Adrenal gland (tissue), 9 donors: ENCODE measurements at regions not wholly inside any gene's neighbourhood (a gene's known extent, or its start where the extent isn't known, plus 50 kb on each side); places are given as distances from the start of the nearest gene placed in this dataset.

ENCODE experiments used
- DNase-seq, 7 donors: peaks; one replicate each; pipeline ENCODE4 v3.0.0-alpha.2; 2019 to 2020
- H3K27ac ChIP-seq, 5 donors: fragments of 200-600 bp; sonication (generic) in 4 of 5; 1 replicate in 3 of 5; 2 replicates in 2 of 5; pipeline versions ENCODE4 v1.5.1 to v1.8.0; 2016 to 2020; ENCODE audit warnings: mild to moderate bottlenecking in 1 of 5
- H3K27me3 ChIP-seq: fragments of 200-600 bp; 2 replicates; pipeline ENCODE4 v1.8.0; 2021
- H3K36me3 ChIP-seq, 2 donors: fragments of 200-600 bp; replicated peaks in 1 of 2; 1 replicate in 1 of 2; 2 replicates in 1 of 2; pipeline versions ENCODE4 v1.5.1 to v1.8.0; 2018 to 2022
- H3K4me1 ChIP-seq, 2 donors: fragments of 200-600 bp; replicated peaks in 1 of 2; 1 replicate in 1 of 2; 2 replicates in 1 of 2; pipeline versions ENCODE4 v1.5.1 to v1.8.0; 2018 to 2021
- H3K4me3 ChIP-seq, 4 donors: fragments of 200-600 bp; sonication (generic) in 3 of 4; one replicate each; pipeline ENCODE4 v1.5.1; 2016 to 2018
- H3K9me3 ChIP-seq, 3 donors: fragments of 200-600 bp; sonication (generic) in 1 of 3; replicated peaks in 1 of 3; 1 replicate in 2 of 3; 2 replicates in 1 of 3; pipeline versions ENCODE4 v1.5.1 to v1.8.0; 2016 to 2021
- POLR2A ChIP-seq, 2 donors: fragments of 450-650 bp; IDR thresholded peaks; one replicate each; pipeline ENCODE4 v1.6.1; 2017; ENCODE audit warnings: antibody characterized with exemption in 2 of 2, mild to moderate bottlenecking in 2 of 2, moderate library complexity in 1 of 2
- WGBS, 4 donors: extraction: QIAGEN DNeasy Blood & Tissue Kit in 2 of 4; methylation state at CpG; one replicate each; pipeline versions ENCODE4 v1.1.5 to v1.1.7; 2013 to 2017; 5-methylcytosine and 5-hydroxymethylcytosine counted together
- intact Hi-C, 2 donors: fragments of 100-400 bp; cut with DNase I; formaldehyde crosslinking; loops; one replicate each; pipeline versions ENCODE4 v1.14.1 to v1.15.0; 2022 to 2023
- TF ChIP-seq, protein P1 (sequence below), 6 experiments: fragments of 450-650 bp in 4 of 6; fragments of 200-600 bp in 2 of 6; sonication (generic) in 1 of 6; IDR thresholded peaks; 1 replicate in 5 of 6; 2 replicates in 1 of 6; pipeline versions ENCODE4 v1.5.1 to v1.8.0; 2016 to 2021; ENCODE audit warnings: antibody characterized with exemption in 6 of 6, mild to moderate bottlenecking in 2 of 6, moderate library complexity in 1 of 6
- donor health status: healthy with polysubstance abuse.
- donor health status: Bipolar disorder and iron deficiency.
- donor health status: DM: yes; HTN: yes; CAD: no.
- donor health status: DM: no; HTN: no; CAD: no.
- donor health status: DM: no; HTN: no; CAD: no.

DNA sequence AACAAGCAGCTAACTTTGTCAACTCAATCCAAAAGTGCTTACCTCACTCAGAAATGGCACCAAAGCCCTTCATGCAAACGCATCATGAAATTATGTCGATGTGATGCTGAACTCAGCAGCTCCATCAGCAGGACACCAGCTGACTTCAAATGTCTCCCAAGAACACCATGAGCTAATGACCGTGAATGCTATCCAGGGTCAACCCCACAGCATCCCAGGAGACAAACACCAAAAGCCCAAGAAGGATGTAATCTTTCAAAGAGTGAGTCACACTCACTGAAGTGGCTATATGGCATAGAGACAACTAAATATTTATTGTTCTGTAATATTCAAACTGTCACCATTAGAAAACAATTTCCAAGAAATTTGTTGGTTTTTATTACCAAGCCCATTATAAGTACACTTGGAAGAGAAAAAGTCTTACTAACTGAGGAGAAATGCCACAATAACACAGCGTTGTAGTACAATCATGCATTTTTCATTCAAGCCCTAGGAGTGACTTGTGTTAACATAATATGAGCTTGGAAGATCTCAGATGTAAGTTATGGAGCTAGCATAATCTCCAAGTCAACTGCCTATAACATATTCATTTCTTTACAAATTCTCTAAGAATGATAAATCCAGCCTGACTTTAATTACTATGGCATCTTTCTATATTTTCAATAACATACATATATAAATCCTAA lies 165.0 kb upstream of the CCDC68 start:
- Histone ChIP-seq H3K27me3 (no peaks in the 10 kb centered on the region), H3K36me3 (no peaks in the 10 kb centered on the region), H3K4me3 (no peak overlapping the region), H3K9me3 (no peaks in the 10 kb centered on the region), H3K4me1 (no peaks in the 10 kb centered on the region), H3K27ac (no peak overlapping the region)
- TF ChIP-seq POLR2A (IDR thresholded peaks at IDR 0.05), result no peak
- TF ChIP-seq, protein P1, sequence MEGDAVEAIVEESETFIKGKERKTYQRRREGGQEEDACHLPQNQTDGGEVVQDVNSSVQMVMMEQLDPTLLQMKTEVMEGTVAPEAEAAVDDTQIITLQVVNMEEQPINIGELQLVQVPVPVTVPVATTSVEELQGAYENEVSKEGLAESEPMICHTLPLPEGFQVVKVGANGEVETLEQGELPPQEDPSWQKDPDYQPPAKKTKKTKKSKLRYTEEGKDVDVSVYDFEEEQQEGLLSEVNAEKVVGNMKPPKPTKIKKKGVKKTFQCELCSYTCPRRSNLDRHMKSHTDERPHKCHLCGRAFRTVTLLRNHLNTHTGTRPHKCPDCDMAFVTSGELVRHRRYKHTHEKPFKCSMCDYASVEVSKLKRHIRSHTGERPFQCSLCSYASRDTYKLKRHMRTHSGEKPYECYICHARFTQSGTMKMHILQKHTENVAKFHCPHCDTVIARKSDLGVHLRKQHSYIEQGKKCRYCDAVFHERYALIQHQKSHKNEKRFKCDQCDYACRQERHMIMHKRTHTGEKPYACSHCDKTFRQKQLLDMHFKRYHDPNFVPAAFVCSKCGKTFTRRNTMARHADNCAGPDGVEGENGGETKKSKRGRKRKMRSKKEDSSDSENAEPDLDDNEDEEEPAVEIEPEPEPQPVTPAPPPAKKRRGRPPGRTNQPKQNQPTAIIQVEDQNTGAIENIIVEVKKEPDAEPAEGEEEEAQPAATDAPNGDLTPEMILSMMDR (IDR thresholded peaks at IDR 0.05), result no peak
- peak in 2 of 7 donors; percentile 10 to 24 for DNase-seq
- intact Hi-C loops, result no loop called here
- WGBS, 4 donors, result 57 to 75% (median 72%) methylated on average over 4 of the region's 4 CpGs

DNA sequence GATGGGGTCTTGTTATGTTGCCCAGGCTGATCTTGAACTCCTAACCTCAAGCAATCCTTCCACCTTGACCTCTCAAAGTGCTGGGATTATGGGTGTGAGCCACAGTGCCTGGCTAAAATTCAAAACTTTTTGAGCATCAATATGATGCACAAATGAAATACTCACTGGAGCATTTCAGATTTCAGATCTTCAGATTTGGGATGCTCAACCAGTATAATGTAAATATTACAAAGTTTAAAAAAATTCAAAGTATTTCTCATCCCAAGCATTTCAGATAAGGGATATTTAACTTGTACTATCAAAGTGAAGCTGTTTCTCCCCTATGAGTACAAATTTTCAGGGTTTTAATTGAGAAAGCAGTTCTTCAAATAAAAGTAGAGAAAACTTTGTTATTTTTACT lies 164.1 kb upstream of the CCDC68 start:
- Histone ChIP-seq H3K4me3 (no peak overlapping the region), H3K27me3 (no peaks in the 10 kb centered on the region), H3K36me3 (no peaks in the 10 kb centered on the region), H3K27ac (no peak overlapping the region), H3K4me1 (no peaks in the 10 kb centered on the region), H3K9me3 (no peaks in the 10 kb centered on the region)
- no peak for DNase-seq
- intact Hi-C loops, result no loop called here
- no peak for TF ChIP-seq POLR2A (IDR thresholded peaks at IDR 0.05)
- TF ChIP-seq, protein P1 (IDR thresholded peaks at IDR 0.05), result no peak

DNA sequence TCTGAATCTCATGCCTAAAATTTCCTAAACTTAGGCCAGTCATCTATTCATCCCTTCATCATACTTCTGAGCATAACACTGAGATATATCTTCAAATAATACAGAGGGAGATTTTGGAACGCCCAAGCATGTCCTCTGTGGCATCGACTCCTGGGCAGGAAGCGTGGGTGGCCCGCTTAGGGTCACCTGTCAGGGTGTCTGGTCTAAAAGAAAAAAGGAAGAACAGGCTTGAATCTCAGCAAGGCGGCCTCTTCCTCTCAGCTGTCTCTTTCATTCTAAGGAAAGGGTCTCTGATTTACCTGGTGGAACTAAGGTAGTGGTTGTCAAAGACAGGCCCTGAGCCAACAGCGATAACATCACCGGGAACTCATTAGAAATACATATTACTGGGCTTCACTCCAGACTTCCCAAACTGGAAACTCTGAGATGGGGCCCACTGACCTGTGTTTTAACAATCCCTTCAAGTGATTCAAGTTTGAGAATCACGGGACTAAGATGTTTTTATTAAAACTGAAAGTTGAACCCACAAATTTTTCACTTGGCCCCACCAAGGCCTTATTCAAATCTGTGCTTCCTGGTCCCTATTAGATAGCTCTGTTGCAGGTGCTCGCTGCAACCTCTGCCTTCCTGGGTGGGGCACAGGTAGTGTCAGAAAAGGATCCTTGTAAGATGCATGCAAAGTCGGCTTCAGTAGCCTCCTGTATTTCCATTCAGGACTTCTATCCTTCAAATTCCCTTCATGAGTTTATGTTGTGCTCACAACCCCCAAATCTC lies 162.3 kb upstream of the CCDC68 start:
- intact Hi-C loops, result no loop called here
- TF ChIP-seq, protein P1 (IDR thresholded peaks at IDR 0.05), result no peak
- TF ChIP-seq POLR2A (IDR thresholded peaks at IDR 0.05), result no peak
- 88 to 92% (median 92%) methylated on average over 10 of the region's 10 CpGs for WGBS, 4 donors
- Histone ChIP-seq H3K9me3 (no peaks in the 10 kb centered on the region), H3K4me1 (no peaks in the 10 kb centered on the region), H3K27me3 (no peaks in the 10 kb centered on the region), H3K36me3 (no peaks in the 10 kb centered on the region), H3K27ac (no peak overlapping the region), H3K4me3 (no peak overlapping the region)
- no peak for DNase-seq

DNA sequence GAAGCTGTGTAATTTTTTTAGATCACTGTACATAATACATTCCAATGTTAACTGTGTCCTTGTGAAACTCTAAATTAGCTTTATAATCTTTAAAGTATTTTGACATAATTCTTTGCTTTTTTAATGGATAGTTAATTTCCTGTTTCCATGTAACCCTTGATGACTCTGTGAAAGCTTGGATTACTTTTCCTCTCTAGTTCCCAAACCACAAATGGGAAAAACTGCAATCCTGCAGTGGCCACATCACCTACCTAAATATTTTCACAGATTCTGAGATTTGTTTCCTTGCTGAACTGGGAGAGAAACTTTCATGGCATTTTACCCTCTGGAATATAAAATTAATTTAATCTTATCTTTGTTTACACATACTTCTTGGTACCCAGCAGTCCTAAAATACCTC lies 161.6 kb upstream of the CCDC68 start:
- DNase-seq, result no peak
- TF ChIP-seq POLR2A (IDR thresholded peaks at IDR 0.05), result no peak
- TF ChIP-seq, protein P1 (IDR thresholded peaks at IDR 0.05), result no peak
- H3K9me3 ChIP-seq, result no peaks in the 10 kb centered on the region
- H3K36me3 ChIP-seq, result no peaks in the 10 kb centered on the region
- H3K4me1 ChIP-seq, result no peaks in the 10 kb centered on the region
- no peak overlapping the region for H3K4me3 ChIP-seq
- H3K27me3 ChIP-seq, result no peaks in the 10 kb centered on the region
- intact Hi-C loops, result no loop called here
- no peak overlapping the region for H3K27ac ChIP-seq
